SU-DHL-6 (cell line): ENCODE measurements at regions not wholly inside any gene's neighbourhood (a gene's known extent, or its start where the extent isn't known, plus 50 kb on each side); places are given as distances from the start of the nearest gene placed in this dataset.

ENCODE experiments used
- H2AFZ ChIP-seq: fragments of 200-600 bp; sonication (generic); 2 replicates; pipeline ENCODE4 v1.6.1; 2014; ENCODE audit warnings: low read depth, mild to moderate bottlenecking, moderate library complexity, mixed read lengths, antibody characterized with exemption, low read length; ENCODE audit not compliant: severe bottlenecking
- H3F3A ChIP-seq: fragments of 200-600 bp; shearing (Covaris generic); 2 replicates; pipeline ENCODE4 v1.6.0; 2016; ENCODE audit warnings: antibody characterized with exemption, mild to moderate bottlenecking; ENCODE audit not compliant: insufficient read depth
- H3K27ac ChIP-seq: fragments of 200-600 bp; sonication (generic); 2 replicates; pipeline ENCODE4 v1.5.1; 2016; ENCODE audit warnings: low read depth, mild to moderate bottlenecking, low read length, moderate library complexity, mixed read lengths
- H3K27me3 ChIP-seq: fragments of 200-600 bp; sonication (generic), shearing (Covaris generic); 2 replicates; pipeline ENCODE4 v1.6.0; 2014; ENCODE audit warnings: mild to moderate bottlenecking, low read length
- H3K36me3 ChIP-seq: fragments of 200-600 bp; sonication (generic); 2 replicates; pipeline ENCODE4 v1.6.1; 2014; ENCODE audit warnings: mild to moderate bottlenecking, low read length, mixed read lengths
- H3K4me2 ChIP-seq: fragments of 300-600, 200-600 bp; shearing (Covaris generic), sonication (generic); 2 replicates; pipeline ENCODE4 v1.6.0; 2014; ENCODE audit warnings: low read length, low read depth, mild to moderate bottlenecking; ENCODE audit not compliant: poor library complexity, severe bottlenecking
- H3K4me3 ChIP-seq: fragments of 200-600 bp; sonication (generic); 2 replicates; pipeline ENCODE4 v1.5.1; 2014; ENCODE audit warnings: antibody characterized with exemption, low read length, mild to moderate bottlenecking, mixed read lengths; ENCODE audit not compliant: insufficient read depth, poor library complexity, severe bottlenecking
- H3K79me2 ChIP-seq: fragments of 200-600 bp; sonication (generic); 2 replicates; pipeline ENCODE4 v1.6.1; 2014; ENCODE audit warnings: mild to moderate bottlenecking, low read length, moderate library complexity; ENCODE audit not compliant: insufficient read depth
- H3K9ac ChIP-seq: fragments of 200-600 bp; sonication (generic); 2 replicates; pipeline ENCODE4 v1.7.0; 2014; ENCODE audit warnings: mild to moderate bottlenecking, low read length
- H3K9me2 ChIP-seq: fragments of 200-600 bp; sonication (generic); replicated peaks from 2 replicates; pipeline ENCODE4 v1.6.1; 2014; ENCODE audit warnings: low read length; ENCODE audit not compliant: insufficient read depth
- H3K9me3 ChIP-seq: fragments of 200-600 bp; sonication (generic); 2 replicates; pipeline ENCODE4 v1.6.1; 2014; ENCODE audit warnings: low read length, mixed read lengths; ENCODE audit not compliant: insufficient read depth
- H4K20me1 ChIP-seq: fragments of 200-600 bp; sonication (generic); 2 replicates; pipeline ENCODE4 v1.6.1; 2014; ENCODE audit warnings: low read depth, mild to moderate bottlenecking, antibody characterized with exemption, low read length, moderate library complexity, mixed read lengths
- CTCF ChIP-seq: fragments of 200-600 bp; sonication (generic); IDR thresholded peaks from one replicate; pipeline ENCODE4 v1.5.1; 2017; ENCODE audit warnings: antibody characterized with exemption, mild to moderate bottlenecking, low read length, moderate library complexity; ENCODE audit not compliant: insufficient read depth, poor library complexity, severe bottlenecking
- EZH2phosphoT487 ChIP-seq: fragments of 200-600 bp; sonication (generic), shearing (Covaris generic); conservative IDR thresholded peaks from 2 replicates; pipeline ENCODE4 v1.6.1; 2018; ENCODE audit warnings: mild to moderate bottlenecking, antibody characterized with exemption, low read length, moderate library complexity, mixed read lengths

- Histone ChIP-seq H3K27me3 (no peaks in the 10 kb centered on the region), H3K36me3 (no peaks in the 10 kb centered on the region), H3K4me3 (no peak overlapping the region), H2AFZ (no peak overlapping the region), H3K27ac (no peak overlapping the region), H3K79me2 (no peaks in the 10 kb centered on the region), H3K9me2 (no peaks in the 10 kb centered on the region), H4K20me1 (no peaks in the 10 kb centered on the region), H3K4me2 (no peak overlapping the region), H3F3A (no peaks in the 10 kb centered on the region), H3K9ac (no peak overlapping the region), H3K9me3 (no peaks in the 10 kb centered on the region)
- TF ChIP-seq EZH2phosphoT487 (no peak), CTCF (peak; percentile 33)
These were observed 631.5 kb downstream of the RAB28 start for GRCh38 chr4:12852338-12853307.

- H3K27me3 ChIP-seq: no peaks in the 10 kb centered on the region
These were observed 637.8 kb downstream of the RAB28 start for GRCh38 chr4:12846368-12846767.

GRCh38 chr4:12844141-12844540, 640.0 kb downstream of the RAB28 start:
- H3K4me3 ChIP-seq: no peak overlapping the region
- no peak overlapping the region for H2AFZ ChIP-seq
- TF ChIP-seq EZH2phosphoT487: no peak
- TF ChIP-seq CTCF: no peak
- no peaks in the 10 kb centered on the region for H3K9me2 ChIP-seq
- no peaks in the 10 kb centered on the region for H4K20me1 ChIP-seq
- H3K27ac ChIP-seq: no peak overlapping the region
- no peaks in the 10 kb centered on the region for H3K79me2 ChIP-seq
- H3K9me3 ChIP-seq: no peaks in the 10 kb centered on the region
- no peak overlapping the region for H3K9ac ChIP-seq
- H3K4me2 ChIP-seq: no peak overlapping the region
- H3K36me3 ChIP-seq: no peaks in the 10 kb centered on the region
- H3F3A ChIP-seq: no peaks in the 10 kb centered on the region
- H3K27me3 ChIP-seq: no peaks in the 10 kb centered on the region

More at GRCh38 chr4:12846368-12846767, 637.8 kb downstream of the RAB28 start:
- H3K4me2 ChIP-seq: no peak overlapping the region
- H3K27ac ChIP-seq: no peak overlapping the region
- no peak for TF ChIP-seq EZH2phosphoT487
- H3F3A ChIP-seq: no peaks in the 10 kb centered on the region
- H4K20me1 ChIP-seq: no peaks in the 10 kb centered on the region
- no peak overlapping the region for H3K4me3 ChIP-seq
- H3K9me3 ChIP-seq: no peaks in the 10 kb centered on the region
- H3K9me2 ChIP-seq: no peaks in the 10 kb centered on the region
- no peak overlapping the region for H3K9ac ChIP-seq
- H2AFZ ChIP-seq: no peak overlapping the region
- H3K79me2 ChIP-seq: no peaks in the 10 kb centered on the region
- H3K36me3 ChIP-seq: no peaks in the 10 kb centered on the region

GRCh38 chr4:12827966-12828365, 656.2 kb downstream of the RAB28 start:
- no peak overlapping the region for H3K9ac ChIP-seq

More at GRCh38 chr4:12827966-12828365, 656.2 kb downstream of the RAB28 start:
- TF ChIP-seq EZH2phosphoT487: no peak
- no peak for TF ChIP-seq CTCF
- Histone ChIP-seq H4K20me1 (no peaks in the 10 kb centered on the region), H3K36me3 (no peaks in the 10 kb centered on the region), H3K4me3 (no peak overlapping the region), H3K9me2 (no peaks in the 10 kb centered on the region; the same call in 1 of the 2 replicates), H3K4me2 (no peak overlapping the region), H3F3A (no peaks in the 10 kb centered on the region), H3K9me3 (no peaks in the 10 kb centered on the region), H3K27ac (no peak overlapping the region), H2AFZ (no peak overlapping the region), H3K27me3 (no peaks in the 10 kb centered on the region), H3K79me2 (no peaks in the 10 kb centered on the region)
